ENCODE measurements at regions not wholly inside any gene's neighbourhood (a gene's known extent, or its start where the extent isn't known, plus 50 kb on each side); places are given as distances from the start of the nearest gene placed in this dataset.
"Not testable (repeated sequence)": the region's sequence is repeated elsewhere in the genome, so short reads cannot be mapped to it uniquely, and the experiment has no call there.

GRCh38 chr2:142332196-142332595, 201.4 kb upstream of the LRP1B start:
- DNase-seq (ENCODE audit: low spot score) = no peak

- no peak for DNase-seq (ENCODE audit: low spot score)
Measured at GRCh38 chr2:142330458-142330857, 199.6 kb upstream of the LRP1B start.

GRCh38 chr2:142325870-142326269, 195.1 kb upstream of the LRP1B start:
- no peak for DNase-seq (ENCODE audit: low spot score)

GRCh38 chr2:142323206-142323605, 192.4 kb upstream of the LRP1B start:
- DNase-seq (ENCODE audit: low spot score) = no peak

DNA sequence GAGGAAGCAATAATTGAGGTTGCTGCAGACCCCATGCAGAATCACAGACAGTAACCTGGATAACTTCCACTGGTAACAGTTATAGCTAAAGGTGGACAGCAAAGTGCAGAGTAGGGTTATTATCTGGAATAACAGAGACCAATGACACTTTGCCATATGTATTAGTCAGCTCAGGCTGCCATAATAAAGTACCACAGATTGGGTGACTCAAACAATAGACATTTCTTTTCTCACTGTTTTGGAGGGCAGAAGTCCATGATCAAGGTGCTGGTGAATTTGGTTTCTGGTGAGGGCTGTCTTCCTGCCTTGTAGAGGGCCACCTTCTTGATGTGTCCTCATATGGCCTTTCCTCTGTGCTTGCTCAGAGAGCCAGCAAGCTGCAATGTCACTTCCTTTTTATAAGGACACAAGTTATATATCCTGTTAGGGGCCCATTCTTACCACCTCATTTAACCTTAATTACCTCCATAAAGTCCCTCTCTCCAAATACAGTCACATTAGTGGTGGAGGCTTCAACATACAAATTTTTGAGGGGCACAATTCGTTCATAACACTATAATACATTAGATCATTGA, 191.0 kb upstream of the LRP1B start:
- no peak for DNase-seq (ENCODE audit: low spot score)

DNA sequence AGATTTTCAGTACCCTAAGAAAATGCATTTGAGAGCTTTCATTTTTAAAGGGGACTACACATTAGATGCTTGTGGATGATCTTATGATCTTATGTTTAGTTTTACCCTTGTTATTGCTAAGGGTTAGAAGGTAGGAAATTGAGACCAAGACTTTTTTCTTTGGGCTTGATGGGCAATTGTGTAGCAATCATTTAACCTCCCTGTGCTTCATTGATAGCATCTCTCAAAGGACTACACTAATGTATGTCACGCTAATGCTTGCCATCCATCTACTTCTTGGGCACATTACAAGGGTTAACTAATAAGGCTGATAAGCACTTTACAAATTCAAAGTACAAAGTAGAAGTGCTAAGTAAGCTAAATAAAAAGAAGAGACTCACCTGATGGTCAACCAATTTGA, 189.3 kb upstream of the LRP1B start:
- DNase-seq (ENCODE audit: low spot score) = no peak

DNA sequence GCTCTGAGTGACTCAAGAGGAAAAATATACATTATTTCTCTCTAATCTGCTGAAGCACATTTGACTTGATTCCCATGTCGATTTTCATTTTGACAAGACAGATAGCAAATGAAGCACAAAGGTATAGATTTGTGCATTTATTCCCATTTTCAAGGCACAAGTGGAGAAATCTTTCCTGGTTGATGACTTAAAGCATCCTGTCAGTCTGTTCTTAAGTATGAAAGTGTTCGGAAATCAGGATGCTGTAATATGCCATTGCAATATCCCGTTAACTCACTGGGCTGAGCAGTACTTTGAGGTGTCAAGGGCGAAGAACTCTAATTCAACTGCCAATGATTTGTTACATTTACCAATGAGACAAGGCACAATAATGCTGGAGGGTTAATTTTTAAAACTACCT, 185.2 kb upstream of the LRP1B start:
- no peak for DNase-seq (ENCODE audit: low spot score)

DNA sequence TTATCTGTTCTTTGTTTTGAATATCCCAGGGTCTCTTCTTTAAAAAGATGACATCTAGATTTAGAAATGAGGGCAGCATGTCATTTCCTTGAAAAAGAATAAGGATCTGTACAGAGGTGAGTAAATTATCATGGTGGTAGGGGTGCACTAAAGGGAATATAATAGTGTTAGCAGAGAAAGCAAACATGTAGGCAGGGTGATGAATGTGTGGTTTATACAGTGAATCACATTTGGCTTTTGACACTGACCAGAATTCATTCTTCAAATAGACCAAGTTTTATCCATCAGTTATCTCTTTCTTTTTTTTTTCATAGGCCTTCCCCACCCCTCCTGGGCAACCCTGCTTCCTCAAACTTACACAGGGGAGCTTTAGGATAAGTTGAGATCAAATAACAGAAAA, 184.5 kb upstream of the LRP1B start:
- no peak for DNase-seq (ENCODE audit: low spot score)

DNA sequence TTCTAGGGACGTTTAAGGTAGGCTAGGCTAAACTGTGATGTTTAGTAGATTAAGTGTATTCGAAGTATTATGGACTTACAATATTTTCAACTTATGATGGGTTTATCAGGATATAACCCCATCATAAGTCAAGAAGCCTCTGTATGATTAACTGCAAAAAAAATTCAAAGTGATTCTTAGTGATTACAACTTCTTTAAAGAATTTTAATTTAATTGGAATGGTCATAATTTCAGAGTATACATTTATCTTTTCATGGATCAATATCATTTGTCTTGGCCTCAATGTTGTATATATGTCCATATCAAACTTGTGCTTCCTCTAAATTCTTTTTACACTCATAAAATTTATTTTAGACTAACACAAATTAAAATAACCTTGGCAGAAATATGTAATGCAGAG, 183.3 kb upstream of the LRP1B start:
- no peak for DNase-seq (ENCODE audit: low spot score)

GRCh38 chr2:142310530-142310929, 179.7 kb upstream of the LRP1B start:
- DNase-seq (ENCODE audit: low spot score) = no peak

- no peak for DNase-seq (ENCODE audit: low spot score)
Measured at GRCh38 chr2:142308744-142309143, 177.9 kb upstream of the LRP1B start.

- DNase-seq (ENCODE audit: low spot score) = no peak
Measured at GRCh38 chr2:142307616-142308115, 176.8 kb upstream of the LRP1B start.

DNA sequence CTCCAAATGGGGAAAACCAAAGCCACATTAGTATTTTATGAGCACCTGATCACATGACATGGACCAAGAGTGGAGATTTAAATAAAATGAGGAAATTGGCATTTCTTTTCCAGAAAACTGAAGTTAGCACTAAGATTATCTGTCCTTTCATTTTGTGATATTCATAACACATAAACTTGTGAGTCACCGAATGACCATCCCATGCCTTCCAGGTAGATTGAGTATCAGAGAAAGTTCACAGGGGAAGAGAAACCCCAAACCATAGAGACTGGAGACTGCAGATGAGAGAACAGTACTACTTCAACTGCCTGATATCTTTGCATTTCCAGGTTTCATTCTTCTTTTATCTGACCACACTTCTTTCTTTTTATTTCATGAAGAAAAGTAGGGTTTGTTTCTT, 176.3 kb upstream of the LRP1B start:
- DNase-seq (ENCODE audit: low spot score) = no peak

- no peak for DNase-seq (ENCODE audit: low spot score)
Measured at GRCh38 chr2:142306131-142306530, 175.3 kb upstream of the LRP1B start.

DNA sequence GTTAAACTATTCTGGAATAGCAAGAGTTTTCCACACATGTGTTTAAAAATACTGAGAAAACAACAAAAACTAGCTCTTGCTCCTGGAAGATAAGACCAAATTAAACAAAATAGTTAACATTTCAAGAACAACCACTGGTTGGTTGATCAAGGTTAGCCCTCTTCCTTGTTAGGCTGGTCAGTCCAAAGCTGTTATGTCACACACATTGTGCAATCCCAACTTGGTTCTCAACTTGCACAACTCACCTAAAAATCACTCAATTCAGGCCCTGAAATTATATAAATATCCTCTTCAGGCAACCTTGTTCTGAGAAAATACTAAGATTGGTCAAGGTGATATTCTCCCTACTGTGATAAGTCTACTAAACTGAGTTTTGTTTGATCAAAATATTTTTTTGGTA, 169.7 kb upstream of the LRP1B start:
- no peak for DNase-seq (ENCODE audit: low spot score)

DNA sequence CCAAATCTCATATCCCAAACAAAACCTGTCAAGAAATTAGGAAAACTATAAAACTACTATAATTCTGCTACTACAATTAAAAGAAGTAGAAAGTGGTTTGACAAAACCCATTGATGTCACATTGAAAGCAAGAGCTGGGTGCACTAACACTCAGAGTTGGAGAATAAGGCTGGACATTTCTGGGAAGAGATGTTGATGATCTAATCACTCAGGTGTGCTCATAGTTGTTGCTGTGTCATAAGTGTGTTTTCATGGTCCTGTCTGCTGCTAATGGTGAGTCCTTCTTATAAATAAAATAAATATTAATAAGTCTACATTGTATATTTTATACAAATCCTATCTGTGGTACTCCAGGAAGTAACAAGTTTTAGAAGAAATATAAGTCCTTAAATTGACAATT, 168.2 kb upstream of the LRP1B start:
- DNase-seq (ENCODE audit: low spot score) = no peak

DNA sequence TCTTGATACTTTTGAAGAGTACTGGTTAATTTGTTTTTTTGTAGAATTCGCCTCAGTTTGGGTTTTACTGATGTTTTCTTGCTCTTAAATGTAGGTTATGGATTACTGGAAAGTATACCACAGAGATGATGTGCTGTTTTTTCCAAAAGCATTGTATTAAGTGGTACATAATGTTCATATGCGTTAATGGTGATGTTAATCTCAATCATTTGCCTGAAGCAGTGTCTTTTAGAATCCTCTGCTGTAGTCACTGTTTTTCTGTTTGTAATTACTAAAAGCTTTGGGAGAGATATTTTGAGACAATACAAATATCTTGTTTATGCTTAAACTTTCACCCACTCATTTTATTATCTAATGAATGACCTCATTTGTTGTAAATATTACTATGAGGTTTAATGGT, 163.4 kb upstream of the LRP1B start:
- no peak for DNase-seq (ENCODE audit: low spot score)

GRCh38 chr2:142291969-142292368, 161.2 kb upstream of the LRP1B start:
- no peak for DNase-seq (ENCODE audit: low spot score)

DNA sequence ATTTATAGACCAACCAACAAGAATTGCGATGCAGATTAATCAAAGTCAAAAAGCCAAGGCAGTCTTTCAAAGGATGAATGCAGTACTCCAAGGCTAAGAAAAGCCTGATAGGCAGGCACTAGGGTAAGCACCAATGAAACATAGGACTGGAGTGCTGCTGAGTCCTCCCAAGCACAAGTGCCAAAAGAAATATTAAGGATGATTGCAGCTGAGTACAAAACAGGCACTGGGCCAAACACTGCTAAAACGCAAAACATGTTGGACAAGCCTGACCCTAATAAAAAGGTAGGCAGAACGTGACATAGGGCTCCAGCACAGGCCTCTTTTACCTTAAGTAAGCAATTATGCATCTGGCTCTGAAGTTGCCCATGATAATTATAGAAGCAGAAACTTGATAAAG, 160.1 kb upstream of the LRP1B start:
- no peak for DNase-seq (ENCODE audit: low spot score)

DNA sequence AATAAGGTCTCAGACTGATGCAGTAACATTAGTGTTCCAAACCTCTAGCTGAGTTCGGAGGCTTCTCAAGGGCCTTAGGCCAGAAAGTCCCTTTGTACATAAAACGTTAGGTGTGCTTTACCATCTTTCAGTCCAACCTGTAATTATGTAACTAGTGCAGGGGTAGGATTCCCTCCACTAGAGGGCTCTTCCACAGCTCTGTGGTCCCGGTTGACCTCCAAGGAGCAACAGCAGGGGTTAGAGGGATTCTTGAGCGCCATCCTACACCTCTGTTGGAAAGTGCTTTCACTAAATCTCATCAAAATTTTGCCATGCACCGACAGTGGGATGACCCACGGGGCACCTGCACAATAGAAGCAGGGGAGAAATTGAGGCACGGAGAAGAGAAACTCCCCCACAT, 155.8 kb upstream of the LRP1B start:
- peak; percentile 20 for DNase-seq (ENCODE audit: low spot score)

GRCh38 chr2:142285480-142285879, 154.7 kb upstream of the LRP1B start:
- no peak for DNase-seq (ENCODE audit: low spot score)

DNA sequence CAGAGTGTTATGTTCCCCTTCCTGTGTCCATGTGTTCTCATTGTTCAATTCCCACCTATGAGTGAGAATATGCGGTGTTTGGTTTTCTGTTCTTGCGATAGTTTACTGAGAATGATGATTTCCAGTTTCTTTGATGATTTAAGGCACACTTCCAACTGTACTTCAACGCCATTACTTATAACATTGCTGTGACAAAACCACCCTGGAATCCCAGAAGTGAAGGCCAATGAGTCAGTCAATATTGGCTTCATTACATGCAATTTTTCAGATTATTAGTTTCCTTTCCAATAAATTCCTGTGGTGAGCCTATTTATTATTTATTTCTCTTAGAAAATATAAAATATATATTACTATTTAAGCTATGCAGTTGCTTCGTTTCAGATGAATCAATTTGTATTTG, 153.5 kb upstream of the LRP1B start:
- not testable (repeated sequence) for DNase-seq (ENCODE audit: low spot score)

DNA sequence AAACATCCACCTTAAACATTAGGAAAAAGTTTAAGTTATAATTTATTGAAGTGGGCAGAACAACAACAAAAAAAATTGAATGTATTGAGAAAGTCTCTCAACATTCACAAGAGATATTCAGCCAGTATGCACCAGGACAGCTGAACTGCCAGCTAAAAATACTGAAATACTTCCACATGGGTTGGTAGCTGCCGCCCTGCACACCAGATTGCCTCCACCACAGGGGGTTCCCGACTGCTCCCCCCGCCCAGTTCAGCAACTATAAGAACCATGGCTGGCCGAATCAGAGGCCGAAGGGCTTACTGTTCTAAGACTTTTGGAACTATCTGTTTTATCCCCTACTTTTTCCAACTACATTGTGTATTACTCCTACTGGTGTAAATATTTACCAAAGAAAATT, 150.0 kb upstream of the LRP1B start:
- DNase-seq (ENCODE audit: low spot score) = no peak

- DNase-seq (ENCODE audit: low spot score) = no peak
Measured at GRCh38 chr2:142270990-142271389, 140.2 kb upstream of the LRP1B start.

DNA sequence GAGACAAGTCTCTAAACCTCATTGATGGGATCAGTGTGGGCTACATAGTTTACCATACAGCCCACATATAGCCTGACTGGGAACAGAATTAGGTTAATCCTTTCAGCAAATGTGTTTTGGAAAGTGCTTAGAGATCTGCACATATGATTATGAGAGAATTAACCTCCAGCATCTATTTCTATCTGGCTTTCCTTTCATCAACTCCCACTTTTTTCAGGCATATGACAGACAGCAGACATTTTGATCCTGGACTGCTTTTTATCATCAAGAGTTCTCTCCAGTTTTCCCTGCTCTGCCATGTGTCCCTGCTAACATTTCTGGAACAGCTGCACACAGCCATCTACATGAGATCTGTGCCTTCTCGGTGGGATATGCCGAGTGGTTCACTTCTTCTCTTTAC, 139.5 kb upstream of the LRP1B start:
- DNase-seq (ENCODE audit: low spot score) = no peak
